GM21367 (cell line): ENCODE measurements at regions not wholly inside any gene's neighbourhood (a gene's known extent, or its start where the extent isn't known, plus 50 kb on each side); places are given as distances from the start of the nearest gene placed in this dataset.
"Not testable (repeated sequence)": the region's sequence is repeated elsewhere in the genome, so short reads cannot be mapped to it uniquely, and the experiment has no call there.

Experiments used
- ATAC-seq: cut with Tn5 transposase; IDR thresholded peaks from one replicate; pipeline ENCODE4 v1.9.1; 2021; ENCODE audit not compliant: unreplicated experiment

DNA sequence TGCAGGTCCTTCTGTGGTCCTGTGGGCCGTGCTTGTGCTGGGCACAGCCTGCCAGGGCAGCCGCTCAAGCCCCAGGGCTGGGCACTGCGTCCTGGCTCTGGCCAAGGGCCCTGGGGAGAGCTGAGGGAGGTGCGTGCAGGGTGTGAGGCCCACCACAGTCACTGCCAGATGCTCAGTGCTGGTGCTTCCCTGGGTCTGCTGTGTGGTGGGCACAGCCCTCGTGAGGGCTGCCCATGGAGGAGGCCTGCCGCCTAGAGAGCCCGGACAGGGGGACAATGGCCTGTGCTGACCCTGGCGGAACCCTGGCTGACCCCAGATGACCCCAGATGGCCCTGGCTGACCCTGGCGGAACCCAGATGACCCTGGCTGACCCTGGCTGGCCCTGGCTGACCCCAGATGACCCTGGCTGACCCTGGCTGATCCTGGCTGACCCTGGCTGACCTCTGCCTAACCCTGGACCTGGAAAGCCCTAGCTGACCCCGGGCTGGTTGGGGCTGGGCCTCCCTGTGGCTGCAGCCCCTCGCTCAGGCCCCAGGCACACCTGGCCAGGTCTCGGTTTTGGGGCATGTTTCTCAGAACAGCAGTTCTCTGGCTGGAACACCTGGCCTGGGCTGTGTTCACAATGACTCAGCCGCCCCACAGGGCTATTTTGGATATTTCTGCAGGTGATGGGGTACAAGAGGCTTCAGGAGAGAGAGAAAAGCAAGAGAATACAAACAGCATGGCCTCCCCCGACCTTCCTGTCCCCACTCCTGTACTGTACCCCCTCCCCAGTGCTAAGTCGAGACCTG, 55.4 kb downstream of the TMEM121 start:
- ATAC-seq: peak; percentile 44

DNA sequence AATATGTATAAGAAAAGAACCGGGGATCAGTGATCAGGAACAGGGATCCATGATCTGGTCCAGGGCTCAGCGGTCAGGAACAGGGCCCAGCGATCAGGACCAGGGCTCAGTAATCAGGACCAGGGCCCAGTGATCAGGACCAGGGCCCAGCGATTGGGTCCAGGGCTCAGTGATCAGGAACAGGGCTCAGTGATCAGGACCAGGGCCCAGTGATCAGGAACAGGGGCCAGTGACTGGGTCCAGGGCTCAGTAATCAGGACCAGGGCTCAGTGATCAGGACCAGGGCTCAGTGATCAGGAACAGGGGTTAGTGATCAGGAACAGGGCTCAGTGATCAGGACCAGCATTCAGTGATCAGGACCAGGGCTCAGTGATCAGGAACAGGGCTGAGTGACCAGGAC, 56.3 kb downstream of the TMEM121 start:
- no peak for ATAC-seq

GRCh38 chr14:105583914-105584313, 57.5 kb downstream of the TMEM121 start:
- not testable (repeated sequence) for ATAC-seq

DNA sequence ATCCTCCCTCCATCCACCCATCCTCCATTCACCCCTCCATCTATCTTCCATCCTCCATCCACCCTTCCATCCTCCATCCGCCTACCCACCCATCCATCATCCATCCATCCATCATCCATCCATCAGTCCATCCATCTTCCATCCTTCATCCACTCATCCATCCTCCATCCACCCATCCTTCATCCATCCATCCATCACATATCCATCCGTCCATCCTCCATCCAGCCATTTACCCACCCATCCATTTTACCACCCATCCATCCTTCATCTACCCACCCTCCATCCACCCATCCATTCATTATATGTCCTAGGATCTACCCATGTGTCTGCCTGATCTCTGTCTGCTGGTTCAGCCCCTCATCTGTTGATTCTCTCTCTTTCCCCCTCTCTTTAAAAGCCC, 58.9 kb downstream of the TMEM121 start:
- ATAC-seq: not testable (repeated sequence)

DNA sequence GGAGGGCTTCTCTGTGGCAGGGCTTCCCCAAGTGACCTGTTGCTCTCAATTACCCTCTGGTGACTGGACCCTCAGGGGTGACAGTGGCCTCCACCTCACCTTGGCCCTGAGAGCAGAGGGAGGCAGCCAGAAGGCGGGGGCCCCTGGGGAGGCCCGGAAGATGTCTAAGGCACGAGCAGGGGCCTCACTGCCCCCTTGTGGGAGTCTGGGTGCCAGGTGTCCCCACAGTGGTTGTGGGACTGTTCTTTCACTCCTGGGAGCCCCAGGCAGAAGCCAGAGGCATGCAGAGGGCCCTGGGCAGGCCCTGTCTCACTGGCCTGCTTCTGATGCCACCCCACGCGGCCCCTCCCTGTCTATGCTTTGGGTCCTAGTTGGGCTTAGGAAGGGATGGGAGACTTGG, 59.3 kb downstream of the TMEM121 start:
- not testable (repeated sequence) for ATAC-seq

DNA sequence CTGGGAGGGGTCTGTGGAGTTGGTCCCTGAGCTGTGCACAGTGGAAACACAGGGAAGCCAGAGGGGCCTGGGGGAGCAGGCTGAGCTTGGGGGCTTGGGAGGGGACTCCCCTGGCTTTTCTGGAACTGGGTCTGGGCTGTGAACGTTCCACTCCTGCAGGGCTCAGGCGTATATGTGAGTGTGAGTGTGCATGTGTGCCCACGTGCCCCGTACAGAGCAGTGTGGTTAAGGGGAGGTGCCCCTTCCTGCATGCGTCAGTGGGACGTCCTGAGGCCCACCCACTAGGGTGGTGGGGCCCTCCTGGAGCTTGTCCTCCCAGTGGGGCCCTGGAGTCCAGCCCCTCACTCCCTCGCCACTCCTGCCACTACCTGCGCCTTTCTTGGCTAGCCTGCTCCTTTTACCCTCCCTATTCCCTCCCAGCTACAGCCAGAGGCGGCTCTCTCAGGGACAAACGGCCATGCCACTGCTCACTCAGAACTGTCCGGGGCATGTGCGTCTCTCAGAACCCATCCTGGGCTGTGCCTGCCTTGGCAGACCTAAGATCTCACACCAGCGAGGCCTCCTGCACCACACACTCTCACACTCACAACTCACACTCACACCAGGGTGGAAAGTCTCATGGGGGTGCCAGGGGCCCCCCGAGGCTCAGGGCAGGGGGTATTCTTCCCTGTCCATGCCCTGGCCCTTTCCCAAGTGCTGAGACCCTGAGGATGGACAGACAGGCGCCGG, 59.9 kb downstream of the TMEM121 start:
- ATAC-seq: not testable (repeated sequence)

- ATAC-seq: not testable (repeated sequence)
These were observed 60.7 kb downstream of the TMEM121 start for GRCh38 chr14:105587034-105587433.

- ATAC-seq: not testable (repeated sequence)
These were observed 61.3 kb downstream of the TMEM121 start for GRCh38 chr14:105587482-105588235.

GRCh38 chr14:105588236-105588860, 62.0 kb downstream of the TMEM121 start:
- ATAC-seq: no peak

DNA sequence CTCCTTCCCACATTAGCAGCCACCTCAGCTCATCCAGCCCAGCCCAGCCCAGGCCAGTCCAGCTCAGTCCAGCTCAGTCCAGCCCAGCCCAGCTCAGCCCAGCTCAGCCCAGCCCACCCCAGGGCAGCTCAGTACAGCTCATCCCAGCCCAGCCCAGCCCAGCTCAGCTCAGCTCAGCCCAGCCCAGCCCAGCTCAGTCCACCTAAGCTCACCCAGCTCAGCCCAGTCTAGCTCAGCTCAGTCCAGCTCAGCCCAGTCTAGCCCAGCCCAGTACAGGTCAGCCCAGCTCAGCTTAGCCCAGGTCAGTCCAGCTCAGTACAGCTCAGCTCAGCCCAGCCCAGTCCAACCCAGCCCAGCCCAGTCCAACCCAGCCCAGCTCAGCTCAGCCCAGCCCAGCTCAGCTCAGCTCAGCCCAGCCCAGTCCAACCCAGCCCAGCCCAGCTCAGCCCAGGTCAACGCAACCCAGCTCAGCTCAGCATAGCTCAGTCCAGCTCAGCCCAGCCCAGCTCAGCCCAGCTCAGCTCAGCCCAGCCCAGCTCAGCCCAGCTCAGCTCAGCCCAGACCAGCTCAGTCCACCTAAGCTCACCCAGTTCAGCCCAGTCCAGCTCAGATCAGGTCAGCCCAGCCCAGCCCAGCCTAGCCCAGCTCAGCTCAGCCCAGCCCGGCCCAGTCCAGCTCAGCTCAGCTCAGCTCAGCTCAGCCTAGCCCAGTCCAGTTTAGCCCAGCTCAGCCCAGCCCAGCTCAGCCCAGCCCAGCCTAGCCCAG, 63.0 kb downstream of the TMEM121 start:
- no peak for ATAC-seq

DNA sequence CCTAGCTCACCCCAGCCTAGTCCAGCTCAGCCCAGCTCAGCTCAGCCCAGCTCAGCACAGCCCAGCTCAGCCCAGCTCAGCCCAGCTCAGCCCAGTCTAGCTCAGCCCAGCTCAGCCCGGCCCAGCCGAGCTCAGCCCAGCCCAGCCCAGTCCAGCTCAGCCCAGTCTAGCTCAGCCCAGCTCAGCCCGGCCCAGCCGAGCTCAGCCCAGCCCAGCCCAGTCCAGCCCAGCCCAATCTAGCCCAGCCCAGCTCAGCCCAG, 63.5 kb downstream of the TMEM121 start:
- not testable (repeated sequence) for ATAC-seq

- no peak for ATAC-seq
These were observed 64.7 kb downstream of the TMEM121 start for GRCh38 chr14:105591052-105591451.

DNA sequence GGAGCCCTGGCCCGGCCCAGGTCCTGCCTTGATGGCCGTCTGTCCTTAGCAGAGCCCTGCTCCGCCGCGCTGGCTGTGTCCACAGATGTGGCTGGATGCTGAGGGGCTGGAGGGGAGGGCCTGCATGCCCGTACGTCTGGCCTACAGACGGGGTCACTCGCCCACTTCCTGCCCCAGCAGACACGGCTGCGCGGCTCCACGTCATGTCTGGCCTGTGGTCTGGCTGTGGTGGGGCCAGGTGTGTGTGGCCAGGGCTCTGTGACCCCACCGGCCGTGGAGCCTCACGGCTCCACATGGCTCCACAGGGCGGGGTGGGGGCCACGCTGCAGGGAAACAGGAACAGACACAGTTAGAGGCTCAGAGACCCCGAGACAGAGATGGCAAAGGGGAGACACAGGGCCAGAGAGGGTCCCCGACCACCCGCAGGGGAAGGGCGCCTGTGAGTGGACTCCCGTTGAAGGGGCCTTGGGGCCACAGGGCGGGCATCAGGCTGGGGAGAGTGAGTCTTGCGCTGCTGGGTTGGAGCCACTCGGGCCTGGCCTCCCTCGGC, 65.5 kb downstream of the TMEM121 start:
- not testable (repeated sequence) for ATAC-seq

DNA sequence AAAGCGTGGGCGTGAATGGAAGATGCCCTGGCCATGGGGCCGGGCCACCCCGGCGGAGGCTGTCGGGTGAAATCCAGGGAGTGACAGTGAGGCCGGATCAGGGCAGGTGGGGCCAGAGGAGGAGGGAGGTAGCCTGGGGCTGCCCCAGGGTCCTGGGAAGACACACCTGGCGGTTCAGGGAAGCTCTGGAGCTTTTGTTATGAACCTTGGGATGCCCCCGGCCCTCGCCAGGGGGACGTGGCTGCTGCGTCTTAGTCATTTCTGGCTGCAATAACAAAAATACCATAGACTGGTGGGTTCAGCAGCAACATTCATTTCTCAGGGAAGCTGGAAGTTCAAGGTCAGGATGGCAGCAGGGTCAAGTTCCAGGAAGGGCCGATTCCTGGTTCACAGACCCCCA, 66.3 kb downstream of the TMEM121 start:
- not testable (repeated sequence) for ATAC-seq

GRCh38 chr14:105595346-105595745, 69.0 kb downstream of the TMEM121 start:
- not testable (repeated sequence) for ATAC-seq

GRCh38 chr14:105596374-105596773, 70.0 kb downstream of the TMEM121 start:
- ATAC-seq: not testable (repeated sequence)

DNA sequence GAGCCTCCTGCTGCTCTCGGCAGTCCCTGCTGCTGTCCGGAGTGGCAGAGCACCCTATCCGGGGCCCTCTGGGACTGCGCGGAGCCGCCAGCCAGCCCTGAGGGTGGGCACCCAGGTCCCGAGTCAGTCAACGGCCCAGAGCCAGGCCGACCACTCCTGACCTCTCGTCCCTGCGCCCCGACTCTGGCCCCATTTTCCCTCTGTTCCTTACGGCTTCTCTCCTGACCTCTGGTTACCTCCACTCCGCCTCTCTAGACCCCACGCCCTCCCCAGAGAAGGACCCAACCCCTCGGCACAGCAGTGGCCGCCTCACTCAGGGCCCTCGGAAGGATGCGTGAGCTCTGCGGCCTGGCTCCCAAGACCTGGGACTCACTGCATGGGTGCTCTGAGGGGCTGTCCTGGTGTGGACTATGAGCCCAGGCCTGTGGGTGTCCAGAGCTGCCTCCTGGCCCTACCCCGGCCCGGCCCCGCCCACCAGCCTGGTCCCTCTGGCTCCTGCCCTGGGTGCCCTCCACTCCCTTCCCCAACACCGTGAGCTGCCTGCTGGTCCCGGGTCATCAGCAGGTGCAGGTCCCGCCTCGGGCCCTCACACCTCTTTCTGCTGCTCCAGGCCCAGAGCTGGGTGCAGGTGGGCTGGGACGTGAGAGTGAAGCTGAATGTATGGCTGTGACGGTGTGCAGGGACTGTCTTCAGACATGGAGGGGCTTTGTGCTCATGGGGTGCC, 71.8 kb downstream of the TMEM121 start:
- ATAC-seq: not testable (repeated sequence)

GRCh38 chr14:105598925-105599586, 72.7 kb downstream of the TMEM121 start:
- not testable (repeated sequence) for ATAC-seq
